ENCODE measurements at regions not wholly inside any gene's neighbourhood (a gene's known extent, or its start where the extent isn't known, plus 50 kb on each side); places are given as distances from the start of the nearest gene placed in this dataset.

DNA sequence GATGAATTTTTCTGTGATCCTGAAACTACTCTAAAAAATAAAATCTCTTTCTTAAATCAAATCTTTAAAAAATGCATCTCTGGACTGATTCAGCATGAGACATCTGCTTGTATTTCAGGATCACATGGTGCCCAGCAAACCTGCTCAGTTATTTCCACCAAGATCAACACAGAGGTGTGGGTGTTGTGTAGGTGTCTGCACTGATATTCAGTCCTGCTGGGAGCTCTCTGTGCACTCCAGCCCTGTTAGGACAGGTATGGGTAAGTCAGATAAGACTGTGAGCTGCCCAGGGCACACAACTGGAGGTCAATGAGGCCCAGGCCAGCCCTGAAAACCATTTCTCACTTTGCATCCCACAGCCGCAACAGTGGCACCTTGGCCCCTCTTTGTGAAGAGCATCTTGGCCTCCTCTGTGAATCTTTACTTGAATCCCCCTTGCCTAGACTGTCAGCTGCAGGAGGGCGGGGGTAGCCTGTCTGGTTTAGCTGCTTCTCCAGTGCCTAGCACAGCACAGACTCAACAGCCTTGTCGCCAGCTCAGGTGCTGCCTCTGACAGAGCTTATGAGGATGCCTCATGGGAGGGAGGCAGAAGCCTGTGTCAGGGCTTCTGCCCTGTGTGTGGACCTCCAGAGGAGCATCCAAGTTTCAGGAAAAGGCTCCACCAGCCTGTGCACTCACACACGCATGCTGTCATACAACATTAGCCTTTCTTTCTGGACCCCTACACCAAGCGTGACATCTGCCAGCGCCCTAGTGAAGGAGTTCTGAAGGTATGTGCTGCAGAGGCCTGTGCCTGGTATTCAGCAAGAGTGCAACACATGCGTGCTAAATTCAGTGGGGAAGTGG is 187.6 kb upstream of the CST7 start:
- WGBS (ENCODE audit: insufficient coverage): 93% methylated on average over 3 of the region's 7 CpGs
- Histone ChIP-seq H3K36me3 (ENCODE audit: control insufficient read depth, insufficient read depth, low read length) (no peaks in the 10 kb centered on the region), H3K4me1 (ENCODE audit: control insufficient read depth, insufficient read depth, low read length) (no peaks in the 10 kb centered on the region), H3K27ac (ENCODE audit: low read length) (no peak overlapping the region), H3K4me3 (ENCODE audit: low read length) (no peak overlapping the region), H3K27me3 (ENCODE audit: control insufficient read depth, insufficient read depth, low read length) (no peaks in the 10 kb centered on the region), H3K9me3 (replicated peaks; ENCODE audit: control insufficient read depth, low read depth, low read length) (no peaks in the 10 kb centered on the region)
- DNase-seq: no peak

- Histone ChIP-seq H3K27ac (ENCODE audit: low read length) (no peak overlapping the region), H3K36me3 (ENCODE audit: control insufficient read depth, insufficient read depth, low read length) (no peaks in the 10 kb centered on the region), H3K27me3 (ENCODE audit: control insufficient read depth, insufficient read depth, low read length) (no peaks in the 10 kb centered on the region), H3K4me1 (ENCODE audit: control insufficient read depth, insufficient read depth, low read length) (peaks cover 4% of the 10 kb centered on the region), H3K4me3 (ENCODE audit: low read length) (no peak overlapping the region), H3K9me3 (replicated peaks; ENCODE audit: control insufficient read depth, low read depth, low read length) (no peaks in the 10 kb centered on the region)
- no peak for DNase-seq
- WGBS (ENCODE audit: insufficient coverage): 100% methylated on average over 2 of the region's 3 CpGs
Observed at GRCh38 chr20:24762371-24762770, 186.7 kb upstream of the CST7 start.

- H3K4me1 ChIP-seq (ENCODE audit: control insufficient read depth, insufficient read depth, low read length): peaks cover 9% of the 10 kb centered on the region
- H3K27me3 ChIP-seq (ENCODE audit: control insufficient read depth, insufficient read depth, low read length): no peaks in the 10 kb centered on the region
- WGBS (ENCODE audit: insufficient coverage): 63% methylated on average over 2 of the region's 4 CpGs
- DNase-seq: no peak
- no peaks in the 10 kb centered on the region for H3K36me3 ChIP-seq (ENCODE audit: control insufficient read depth, insufficient read depth, low read length)
- H3K27ac ChIP-seq (ENCODE audit: low read length): no peak overlapping the region
- H3K4me3 ChIP-seq (ENCODE audit: low read length): no peak overlapping the region
- no peaks in the 10 kb centered on the region for H3K9me3 ChIP-seq (replicated peaks; ENCODE audit: control insufficient read depth, low read depth, low read length)
Observed at GRCh38 chr20:24762791-24763350, 186.2 kb upstream of the CST7 start.

DNA sequence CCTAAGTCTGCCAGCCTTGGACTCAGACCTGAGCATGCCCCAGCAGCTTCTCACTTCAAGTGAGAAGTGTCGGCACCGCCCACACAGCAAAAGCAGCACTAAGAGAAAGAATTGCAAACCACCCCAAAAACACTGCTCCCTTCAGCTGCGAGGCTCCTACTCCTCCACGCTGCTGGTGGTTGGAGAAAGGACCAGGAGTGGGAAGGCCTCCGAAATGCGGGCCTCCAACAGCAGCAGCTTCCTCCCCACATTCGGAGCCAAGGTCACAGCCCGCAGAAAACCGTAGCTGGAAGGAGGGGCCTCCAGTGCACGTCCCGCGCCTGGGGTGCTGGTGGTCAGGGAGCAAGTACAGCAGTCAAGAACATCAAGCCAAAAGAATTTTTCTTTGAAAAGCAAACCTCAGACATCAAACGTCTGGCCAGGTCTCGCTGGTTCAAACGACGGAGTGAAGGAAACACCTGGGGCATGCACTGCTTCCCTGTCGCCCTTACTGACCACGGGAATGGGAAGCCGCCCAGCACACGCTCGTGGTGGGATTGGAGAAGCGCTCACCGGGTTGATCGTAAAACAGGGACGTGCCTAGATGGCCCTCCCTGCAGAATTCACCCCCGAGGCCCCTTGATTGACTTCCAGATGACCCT is 185.6 kb upstream of the CST7 start:
- Histone ChIP-seq H3K4me1 (ENCODE audit: control insufficient read depth, insufficient read depth, low read length) (peaks cover 15% of the 10 kb centered on the region), H3K27ac (ENCODE audit: low read length) (no peak overlapping the region), H3K4me3 (ENCODE audit: low read length) (no peak overlapping the region), H3K9me3 (replicated peaks; ENCODE audit: control insufficient read depth, low read depth, low read length) (no peaks in the 10 kb centered on the region), H3K36me3 (ENCODE audit: control insufficient read depth, insufficient read depth, low read length) (no peaks in the 10 kb centered on the region), H3K27me3 (ENCODE audit: control insufficient read depth, insufficient read depth, low read length) (no peaks in the 10 kb centered on the region)
- no peak for DNase-seq
- 52% methylated on average over 14 of the region's 26 CpGs for WGBS (ENCODE audit: insufficient coverage)

GRCh38 chr20:24764027-24764793 is 184.9 kb upstream of the CST7 start:
- no peak for DNase-seq
- no peaks in the 10 kb centered on the region for H3K27me3 ChIP-seq (ENCODE audit: control insufficient read depth, insufficient read depth, low read length)
- no peak overlapping the region for H3K4me3 ChIP-seq (ENCODE audit: low read length)
- 93% methylated on average over 13 of the region's 16 CpGs for WGBS (ENCODE audit: insufficient coverage)
- no peaks in the 10 kb centered on the region for H3K9me3 ChIP-seq (replicated peaks; ENCODE audit: control insufficient read depth, low read depth, low read length)
- H3K36me3 ChIP-seq (ENCODE audit: control insufficient read depth, insufficient read depth, low read length): no peaks in the 10 kb centered on the region
- no peak overlapping the region for H3K27ac ChIP-seq (ENCODE audit: low read length)
- peaks cover 20% of the 10 kb centered on the region for H3K4me1 ChIP-seq (ENCODE audit: control insufficient read depth, insufficient read depth, low read length)

- Histone ChIP-seq H3K36me3 (ENCODE audit: control insufficient read depth, insufficient read depth, low read length) (no peaks in the 10 kb centered on the region), H3K27ac (ENCODE audit: low read length) (no peak overlapping the region), H3K4me3 (ENCODE audit: low read length) (no peak overlapping the region), H3K9me3 (replicated peaks; ENCODE audit: control insufficient read depth, low read depth, low read length) (no peaks in the 10 kb centered on the region), H3K4me1 (ENCODE audit: control insufficient read depth, insufficient read depth, low read length) (peaks cover 25% of the 10 kb centered on the region), H3K27me3 (ENCODE audit: control insufficient read depth, insufficient read depth, low read length) (no peaks in the 10 kb centered on the region)
- WGBS (ENCODE audit: insufficient coverage): 56% methylated on average over 3 of the region's 9 CpGs
- DNase-seq: no peak
Observed at GRCh38 chr20:24764794-24765202, 184.3 kb upstream of the CST7 start.

DNA sequence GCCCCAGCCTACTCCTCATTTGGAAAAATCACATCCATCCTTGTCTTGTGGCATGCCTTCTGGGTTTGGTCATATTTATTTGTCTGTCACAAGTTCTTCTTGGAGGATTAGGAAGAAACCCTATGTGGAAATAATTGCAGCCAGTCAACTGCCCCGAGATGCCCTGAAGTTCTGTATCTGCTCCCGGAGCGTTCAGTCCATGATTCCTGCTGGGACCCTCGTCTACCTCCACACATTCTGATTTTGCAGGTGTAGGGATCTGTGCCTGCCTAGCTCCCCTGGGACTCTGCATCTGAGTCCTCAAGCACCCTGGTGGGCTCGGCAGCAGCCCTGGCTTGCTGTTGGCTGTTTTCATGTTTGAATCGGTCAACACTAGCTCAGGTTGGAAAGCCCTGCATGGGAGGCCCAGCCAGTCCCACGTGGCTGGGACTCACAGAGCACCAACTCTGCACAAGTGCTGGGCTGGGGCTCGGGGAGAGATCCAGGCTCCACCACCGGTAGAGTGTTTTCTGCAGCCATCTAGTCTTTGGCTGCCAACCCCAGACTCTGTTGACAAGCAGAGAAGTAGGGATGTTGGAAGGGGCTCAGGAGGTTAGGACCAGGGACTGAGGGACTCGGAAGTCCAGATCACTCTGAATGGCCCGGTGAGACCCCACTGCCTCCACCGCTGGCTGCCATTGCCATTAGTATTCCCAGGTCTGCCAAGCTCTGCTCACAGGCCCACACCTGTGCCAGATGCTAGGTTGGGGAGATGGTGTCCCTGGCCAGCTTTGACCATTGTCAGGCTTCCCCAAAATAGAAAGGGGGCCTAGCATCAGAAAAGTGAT is 183.5 kb upstream of the CST7 start:
- Histone ChIP-seq H3K4me1 (ENCODE audit: control insufficient read depth, insufficient read depth, low read length) (peaks cover 25% of the 10 kb centered on the region), H3K9me3 (replicated peaks; ENCODE audit: control insufficient read depth, low read depth, low read length) (no peaks in the 10 kb centered on the region), H3K36me3 (ENCODE audit: control insufficient read depth, insufficient read depth, low read length) (no peaks in the 10 kb centered on the region), H3K4me3 (ENCODE audit: low read length) (no peak overlapping the region), H3K27ac (ENCODE audit: low read length) (no peak overlapping the region), H3K27me3 (ENCODE audit: control insufficient read depth, insufficient read depth, low read length) (no peaks in the 10 kb centered on the region)
- WGBS (ENCODE audit: insufficient coverage): 72% methylated on average over 8 of the region's 12 CpGs
- DNase-seq: no peak

- H3K4me1 ChIP-seq (ENCODE audit: control insufficient read depth, insufficient read depth, low read length): peaks cover 25% of the 10 kb centered on the region
- H3K36me3 ChIP-seq (ENCODE audit: control insufficient read depth, insufficient read depth, low read length): no peaks in the 10 kb centered on the region
- WGBS (ENCODE audit: insufficient coverage): 83% methylated on average over 1 of the region's 2 CpGs
- H3K27me3 ChIP-seq (ENCODE audit: control insufficient read depth, insufficient read depth, low read length): no peaks in the 10 kb centered on the region
- H3K9me3 ChIP-seq (replicated peaks; ENCODE audit: control insufficient read depth, low read depth, low read length): no peaks in the 10 kb centered on the region
- no peak overlapping the region for H3K27ac ChIP-seq (ENCODE audit: low read length)
- no peak for DNase-seq
- H3K4me3 ChIP-seq (ENCODE audit: low read length): no peak overlapping the region
Observed at GRCh38 chr20:24766143-24766527, 182.9 kb upstream of the CST7 start.

DNA sequence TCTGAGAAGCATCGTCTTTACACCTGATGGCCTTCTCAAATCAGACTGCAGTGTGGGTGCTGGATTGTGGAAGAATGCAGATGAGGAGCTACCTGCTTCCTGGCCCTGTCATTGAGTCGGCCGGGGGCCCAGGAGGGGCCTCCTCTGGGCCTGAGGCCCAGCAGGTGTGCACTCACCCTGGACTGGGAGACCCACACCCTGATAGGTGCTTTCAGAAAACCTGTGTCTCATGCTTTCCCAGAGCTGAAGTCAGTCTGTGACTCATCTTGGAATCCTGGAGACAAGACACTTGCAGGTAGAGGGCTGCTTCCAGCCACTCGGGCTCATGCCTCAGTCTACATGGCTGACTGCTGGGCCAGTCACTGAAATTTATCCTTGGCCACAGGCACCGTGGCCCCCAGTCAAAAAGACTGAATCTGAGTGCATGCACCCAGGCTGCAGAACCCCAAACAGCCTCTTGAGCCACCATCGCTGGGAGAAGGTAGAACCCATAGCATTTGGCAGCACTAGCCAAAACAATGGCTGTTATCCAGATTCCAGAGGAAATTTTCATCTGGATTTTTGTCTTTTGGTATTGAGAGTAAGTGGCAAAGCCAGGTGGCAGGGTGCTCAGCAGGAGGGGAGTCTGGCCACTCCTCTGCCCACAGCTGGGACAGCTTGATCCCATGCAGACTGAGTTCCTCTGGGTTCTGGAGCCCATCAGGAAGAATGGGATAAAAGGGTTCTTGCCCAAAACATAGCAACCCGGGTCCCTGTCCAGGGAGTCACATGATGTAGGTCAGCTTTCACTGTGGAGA is 182.0 kb upstream of the CST7 start:
- 84% methylated on average over 7 of the region's 7 CpGs for WGBS (ENCODE audit: insufficient coverage)
- Histone ChIP-seq H3K27ac (ENCODE audit: low read length) (no peak overlapping the region), H3K9me3 (replicated peaks; ENCODE audit: control insufficient read depth, low read depth, low read length) (no peaks in the 10 kb centered on the region), H3K36me3 (ENCODE audit: control insufficient read depth, insufficient read depth, low read length) (no peaks in the 10 kb centered on the region), H3K4me3 (ENCODE audit: low read length) (no peak overlapping the region), H3K4me1 (ENCODE audit: control insufficient read depth, insufficient read depth, low read length) (peaks cover 25% of the 10 kb centered on the region), H3K27me3 (ENCODE audit: control insufficient read depth, insufficient read depth, low read length) (no peaks in the 10 kb centered on the region)
- no peak for DNase-seq
